Memory B cell (primary cell): ENCODE measurements at regions not wholly inside any gene's neighbourhood (a gene's known extent, or its start where the extent isn't known, plus 50 kb on each side); places are given as distances from the start of the nearest gene placed in this dataset.
"Not testable (repeated sequence)": the region's sequence is repeated elsewhere in the genome, so short reads cannot be mapped to it uniquely, and the experiment has no call there.

ENCODE experiments used
- ATAC-seq: fragments of 150-1000 bp; cut with Tn5 transposase; 2 replicates; pipeline ENCODE4 v1.10.0; 2021; ENCODE audit warnings: low read depth, mild to moderate bottlenecking, moderate library complexity
- DNase-seq, 2 donors: peaks; one replicate each; pipeline ENCODE4 v3.0.0; 2022; ENCODE audit warnings: low spot score in 2 of 2
- H3K27ac Mint-ChIP-seq: one replicate; pipeline ENCODE4 v1.8.0; 2022; ENCODE audit warnings: mild to moderate bottlenecking, moderate library complexity, mixed read lengths
- H3K27me3 Mint-ChIP-seq: one replicate; pipeline ENCODE4 v1.8.0; 2022; ENCODE audit warnings: mixed read lengths
- H3K36me3 Mint-ChIP-seq: one replicate; pipeline ENCODE4 v1.8.0; 2022; ENCODE audit warnings: mild to moderate bottlenecking, mixed read lengths
- H3K4me1 Mint-ChIP-seq: one replicate; pipeline ENCODE4 v1.8.0; 2022; ENCODE audit warnings: mixed read lengths
- H3K4me3 Mint-ChIP-seq: one replicate; pipeline ENCODE4 v1.8.0; 2022; ENCODE audit warnings: mild to moderate bottlenecking, moderate library complexity, mixed read lengths
- H3K9me3 Mint-ChIP-seq: one replicate; pipeline ENCODE4 v1.8.0; 2022; ENCODE audit warnings: mixed read lengths

- H3K27me3 Mint-ChIP-seq = no peaks in the 10 kb centered on the region
- no peak overlapping the region for H3K4me3 Mint-ChIP-seq
- no peak overlapping the region for H3K27ac Mint-ChIP-seq
- H3K9me3 Mint-ChIP-seq = peaks cover 8% of the 10 kb centered on the region
- no peaks in the 10 kb centered on the region for H3K36me3 Mint-ChIP-seq
- DNase-seq (no peak), ATAC-seq (no peak)
- H3K4me1 Mint-ChIP-seq = no peaks in the 10 kb centered on the region
Measured at GRCh38 chr1:187844313-187844712, 1015.6 kb downstream of the PLA2G4A start.

GRCh38 chr1:187847531-187847930 is 1018.8 kb downstream of the PLA2G4A start:
- ATAC-seq = no peak
- no peaks in the 10 kb centered on the region for H3K4me1 Mint-ChIP-seq

GRCh38 chr1:187848321-187848720 is 1019.6 kb downstream of the PLA2G4A start:
- DNase-seq (no peak), ATAC-seq (no peak)
- no peaks in the 10 kb centered on the region for H3K36me3 Mint-ChIP-seq
- H3K27ac Mint-ChIP-seq = no peak overlapping the region
- peaks cover 13% of the 10 kb centered on the region for H3K9me3 Mint-ChIP-seq
- no peaks in the 10 kb centered on the region for H3K4me1 Mint-ChIP-seq
- H3K4me3 Mint-ChIP-seq = no peak overlapping the region
- no peaks in the 10 kb centered on the region for H3K27me3 Mint-ChIP-seq

More at GRCh38 chr1:187847531-187847930, 1018.8 kb downstream of the PLA2G4A start:
- no peak for DNase-seq
- no peak overlapping the region for H3K27ac Mint-ChIP-seq
- H3K4me3 Mint-ChIP-seq = no peak overlapping the region
- peaks cover 12% of the 10 kb centered on the region for H3K9me3 Mint-ChIP-seq
- H3K27me3 Mint-ChIP-seq = no peaks in the 10 kb centered on the region
- H3K36me3 Mint-ChIP-seq = no peaks in the 10 kb centered on the region

- not testable (repeated sequence) for DNase-seq, H3K4me1 Mint-ChIP-seq, H3K4me3 Mint-ChIP-seq, H3K27ac Mint-ChIP-seq, ATAC-seq, H3K36me3 Mint-ChIP-seq, H3K27me3 Mint-ChIP-seq
- H3K9me3 Mint-ChIP-seq = peaks cover 16% of the 10 kb centered on the region
Measured at GRCh38 chr1:187850146-187850545, 1021.4 kb downstream of the PLA2G4A start.

- Mint-ChIP-seq H3K4me1 (no peaks in the 10 kb centered on the region), H3K27me3 (no peaks in the 10 kb centered on the region), H3K36me3 (no peaks in the 10 kb centered on the region), H3K9me3 (peaks cover 17% of the 10 kb centered on the region), H3K4me3 (no peak overlapping the region), H3K27ac (no peak overlapping the region)
- DNase-seq (no peak), ATAC-seq (no peak)
Measured at GRCh38 chr1:187853505-187853904, 1024.8 kb downstream of the PLA2G4A start.

- no peaks in the 10 kb centered on the region for H3K27me3 Mint-ChIP-seq
- ATAC-seq (no peak), DNase-seq (no peak)
- H3K27ac Mint-ChIP-seq = no peak overlapping the region
- H3K36me3 Mint-ChIP-seq = no peaks in the 10 kb centered on the region
- no peaks in the 10 kb centered on the region for H3K4me1 Mint-ChIP-seq
- no peak overlapping the region for H3K4me3 Mint-ChIP-seq
- H3K9me3 Mint-ChIP-seq = peaks cover 19% of the 10 kb centered on the region
Measured at GRCh38 chr1:187854457-187854856, 1025.7 kb downstream of the PLA2G4A start.

GRCh38 chr1:187862506-187862905 is 1033.8 kb downstream of the PLA2G4A start:
- ATAC-seq (no peak), DNase-seq (no peak)
- Mint-ChIP-seq H3K4me1 (no peaks in the 10 kb centered on the region), H3K27ac (no peak overlapping the region), H3K4me3 (no peak overlapping the region), H3K9me3 (peaks cover 3% of the 10 kb centered on the region), H3K36me3 (no peaks in the 10 kb centered on the region), H3K27me3 (no peaks in the 10 kb centered on the region)

- no peaks in the 10 kb centered on the region for H3K4me1 Mint-ChIP-seq
- DNase-seq (no peak), ATAC-seq (no peak)
- peaks cover 4% of the 10 kb centered on the region for H3K9me3 Mint-ChIP-seq
- no peak overlapping the region for H3K4me3 Mint-ChIP-seq
- no peak overlapping the region for H3K27ac Mint-ChIP-seq
- no peaks in the 10 kb centered on the region for H3K27me3 Mint-ChIP-seq
- H3K36me3 Mint-ChIP-seq = no peaks in the 10 kb centered on the region
Measured at GRCh38 chr1:187870552-187870951, 1041.8 kb downstream of the PLA2G4A start.

- no peaks in the 10 kb centered on the region for H3K36me3 Mint-ChIP-seq
- H3K4me3 Mint-ChIP-seq = no peak overlapping the region
- no peaks in the 10 kb centered on the region for H3K27me3 Mint-ChIP-seq
- ATAC-seq (no peak), DNase-seq (no peak)
- H3K9me3 Mint-ChIP-seq = peaks cover 4% of the 10 kb centered on the region
- no peaks in the 10 kb centered on the region for H3K4me1 Mint-ChIP-seq
- H3K27ac Mint-ChIP-seq = no peak overlapping the region
Measured at GRCh38 chr1:187871177-187871845, 1042.6 kb downstream of the PLA2G4A start.

GRCh38 chr1:187872550-187872949 is 1043.8 kb downstream of the PLA2G4A start:
- Mint-ChIP-seq H3K4me3 (no peak overlapping the region), H3K9me3 (peaks cover 6% of the 10 kb centered on the region), H3K4me1 (no peaks in the 10 kb centered on the region), H3K36me3 (no peaks in the 10 kb centered on the region), H3K27me3 (no peaks in the 10 kb centered on the region), H3K27ac (no peak overlapping the region)
- ATAC-seq (no peak), DNase-seq (no peak)

GRCh38 chr1:187873126-187873525 is 1044.4 kb downstream of the PLA2G4A start:
- ATAC-seq (no peak), DNase-seq (no peak)
- Mint-ChIP-seq H3K4me1 (no peaks in the 10 kb centered on the region), H3K27me3 (no peaks in the 10 kb centered on the region), H3K4me3 (no peak overlapping the region), H3K36me3 (no peaks in the 10 kb centered on the region), H3K9me3 (peaks cover 4% of the 10 kb centered on the region), H3K27ac (no peak overlapping the region)

- Mint-ChIP-seq H3K36me3 (no peaks in the 10 kb centered on the region), H3K27ac (no peak overlapping the region), H3K27me3 (no peaks in the 10 kb centered on the region), H3K4me3 (no peak overlapping the region), H3K9me3 (peaks cover 3% of the 10 kb centered on the region), H3K4me1 (no peaks in the 10 kb centered on the region)
- ATAC-seq = no peak
- DNase-seq = no peak
Measured at GRCh38 chr1:187876775-187877174, 1048.0 kb downstream of the PLA2G4A start.

GRCh38 chr1:187877220-187877619 is 1048.5 kb downstream of the PLA2G4A start:
- Mint-ChIP-seq H3K4me1 (no peaks in the 10 kb centered on the region), H3K27me3 (no peaks in the 10 kb centered on the region), H3K27ac (no peak overlapping the region), H3K9me3 (peaks cover 2% of the 10 kb centered on the region), H3K4me3 (no peak overlapping the region), H3K36me3 (no peaks in the 10 kb centered on the region)
- ATAC-seq = no peak
- DNase-seq = no peak

GRCh38 chr1:187878883-187879282 is 1050.1 kb downstream of the PLA2G4A start:
- no peaks in the 10 kb centered on the region for H3K27me3 Mint-ChIP-seq
- ATAC-seq (no peak), DNase-seq (no peak)
- no peak overlapping the region for H3K27ac Mint-ChIP-seq
- no peak overlapping the region for H3K4me3 Mint-ChIP-seq
- peaks cover 2% of the 10 kb centered on the region for H3K9me3 Mint-ChIP-seq
- H3K36me3 Mint-ChIP-seq = no peaks in the 10 kb centered on the region
- H3K4me1 Mint-ChIP-seq = no peaks in the 10 kb centered on the region

- H3K4me1 Mint-ChIP-seq = no peaks in the 10 kb centered on the region
- no peak overlapping the region for H3K4me3 Mint-ChIP-seq
- ATAC-seq (no peak), DNase-seq (no peak)
- H3K9me3 Mint-ChIP-seq = no peaks in the 10 kb centered on the region
- no peak overlapping the region for H3K27ac Mint-ChIP-seq
- H3K36me3 Mint-ChIP-seq = no peaks in the 10 kb centered on the region
- H3K27me3 Mint-ChIP-seq = no peaks in the 10 kb centered on the region
Measured at GRCh38 chr1:187883356-187883755, 1054.6 kb downstream of the PLA2G4A start.
